NCI-H1694 treated with DMSO at 0.1 percent for 48 hours (cell line): ENCODE measurements at regions not wholly inside any gene's neighbourhood (a gene's known extent, or its start where the extent isn't known, plus 50 kb on each side); places are given as distances from the start of the nearest gene placed in this dataset.
"Not testable (repeated sequence)": the region's sequence is repeated elsewhere in the genome, so short reads cannot be mapped to it uniquely, and the experiment has no call there.

Experiments used
- DNase-seq: peaks from one replicate; lab custom pipeline; 2025; lab: John Stamatoyannopoulos, UW

- no peak for DNase-seq
These were observed 437.4 kb upstream of the UBE2E2 start for GRCh38 chr3:22765679-22766078.

DNA sequence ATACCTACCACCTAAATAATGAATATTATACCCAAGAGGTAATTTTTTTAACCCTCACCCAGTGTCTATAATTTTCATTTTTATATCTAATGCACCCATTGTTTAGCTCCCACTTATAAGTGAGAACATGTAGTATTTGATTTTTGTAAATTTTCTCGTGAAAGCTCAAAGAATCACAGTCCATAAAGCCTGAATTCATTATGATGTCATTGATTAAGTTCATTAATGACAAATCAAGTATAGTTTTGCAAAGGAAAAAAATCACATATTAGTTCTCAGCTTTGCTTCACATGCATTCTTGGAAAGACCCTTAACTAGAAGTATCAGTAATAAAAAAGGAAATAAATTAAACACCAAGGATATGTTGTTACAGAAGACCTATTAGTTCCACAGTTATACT lies 425.3 kb upstream of the UBE2E2 start:
- DNase-seq, result no peak

GRCh38 chr3:22779737-22780136 lies 423.4 kb upstream of the UBE2E2 start:
- no peak for DNase-seq

DNA sequence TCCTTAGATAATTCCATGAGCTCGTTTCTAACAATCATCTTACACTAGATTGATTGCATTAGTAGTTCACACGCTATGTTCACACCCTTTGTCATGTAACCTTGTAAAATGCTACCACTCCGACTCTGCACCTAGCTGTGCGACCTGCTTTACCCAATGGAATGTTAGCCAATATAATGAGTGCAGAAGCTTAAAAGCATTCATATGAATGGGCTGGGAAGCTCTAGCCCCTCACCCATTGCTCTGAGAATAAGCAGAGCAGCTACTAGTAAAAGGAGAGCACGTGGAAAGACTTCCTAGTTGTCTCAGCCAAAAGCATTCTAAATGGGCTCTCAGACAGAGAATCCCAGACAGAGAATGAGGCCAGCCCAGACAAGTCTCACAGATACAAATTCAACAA lies 410.6 kb upstream of the UBE2E2 start:
- no peak for DNase-seq

GRCh38 chr3:22795917-22796316 lies 407.2 kb upstream of the UBE2E2 start:
- no peak for DNase-seq

DNA sequence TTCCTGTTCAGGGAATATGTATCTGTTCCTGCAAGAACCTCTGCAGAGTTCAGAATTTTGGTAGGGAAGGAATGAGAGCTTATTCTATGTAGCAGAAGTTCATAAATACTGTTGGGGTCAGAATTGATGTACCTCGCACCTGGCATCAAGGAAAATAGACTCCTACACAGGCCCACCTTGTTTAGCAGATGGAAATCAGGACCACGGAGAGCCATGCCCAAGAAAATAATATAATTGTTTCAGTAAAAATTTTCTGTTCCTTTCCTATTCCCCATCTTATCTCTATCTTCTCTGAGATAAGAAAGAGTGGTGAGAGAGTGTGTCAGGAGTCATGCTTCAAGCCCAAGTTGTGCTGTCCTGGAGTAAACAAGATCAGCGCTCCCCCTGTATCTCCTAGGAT lies 404.7 kb upstream of the UBE2E2 start:
- no peak for DNase-seq

GRCh38 chr3:22819209-22819608 lies 383.9 kb upstream of the UBE2E2 start:
- DNase-seq, result no peak

DNA sequence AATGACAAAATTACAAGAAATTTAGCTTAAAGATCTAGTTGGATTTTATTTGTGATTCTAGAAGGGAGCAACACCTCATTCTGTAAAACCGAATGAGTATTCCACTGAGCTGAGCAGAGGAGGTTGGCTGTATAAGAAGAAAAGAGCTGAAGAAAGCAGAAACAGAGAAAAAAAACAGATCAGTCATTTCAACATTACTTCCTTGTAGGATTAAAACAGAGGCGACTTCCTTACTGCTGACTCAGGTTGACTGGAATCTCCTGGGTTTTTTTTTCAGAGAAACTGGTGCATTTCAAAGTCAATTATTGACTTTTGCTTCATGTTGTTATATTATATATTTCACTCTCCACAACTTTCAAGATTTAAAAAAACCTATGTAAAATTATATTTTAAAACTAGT lies 368.1 kb upstream of the UBE2E2 start:
- no peak for DNase-seq

DNA sequence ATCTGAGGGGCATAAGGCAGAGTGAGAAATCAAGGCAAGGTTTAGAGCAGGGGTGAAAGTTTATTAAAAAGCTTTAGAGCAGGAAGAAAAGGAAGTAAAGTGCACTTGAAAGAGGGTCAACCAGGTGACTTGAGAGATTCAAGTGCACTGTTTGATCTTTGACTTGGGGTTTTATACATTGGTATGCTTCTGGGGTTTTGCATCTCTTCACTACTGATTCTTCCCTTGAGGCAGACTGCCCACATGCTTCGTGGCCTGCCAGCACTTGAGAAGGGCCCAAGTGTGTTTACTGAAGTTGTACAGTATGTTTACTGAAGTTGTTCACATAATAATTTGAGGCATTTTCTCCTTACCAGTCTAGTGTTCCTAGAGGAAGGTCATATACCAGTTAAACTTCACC lies 367.0 kb upstream of the UBE2E2 start:
- DNase-seq, result no peak

DNA sequence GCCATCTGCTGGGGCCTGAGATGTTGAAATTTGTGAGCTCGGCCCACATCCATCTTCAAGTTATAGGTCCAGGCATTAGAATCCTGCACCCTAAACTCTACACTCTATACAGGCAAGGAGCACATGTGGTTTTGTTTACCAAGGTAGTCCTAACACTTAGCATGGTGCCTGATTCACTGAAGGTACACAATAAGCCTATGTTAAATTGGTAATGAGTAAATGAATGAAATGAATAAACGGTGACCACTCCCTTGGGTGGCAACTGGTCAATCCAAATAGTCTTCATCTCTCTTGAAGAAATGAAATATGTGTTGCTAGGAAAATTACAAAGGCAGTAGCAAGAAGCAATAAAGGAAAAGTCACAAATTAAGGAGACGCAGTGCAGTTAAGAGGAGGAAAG lies 359.3 kb upstream of the UBE2E2 start:
- DNase-seq, result no peak

DNA sequence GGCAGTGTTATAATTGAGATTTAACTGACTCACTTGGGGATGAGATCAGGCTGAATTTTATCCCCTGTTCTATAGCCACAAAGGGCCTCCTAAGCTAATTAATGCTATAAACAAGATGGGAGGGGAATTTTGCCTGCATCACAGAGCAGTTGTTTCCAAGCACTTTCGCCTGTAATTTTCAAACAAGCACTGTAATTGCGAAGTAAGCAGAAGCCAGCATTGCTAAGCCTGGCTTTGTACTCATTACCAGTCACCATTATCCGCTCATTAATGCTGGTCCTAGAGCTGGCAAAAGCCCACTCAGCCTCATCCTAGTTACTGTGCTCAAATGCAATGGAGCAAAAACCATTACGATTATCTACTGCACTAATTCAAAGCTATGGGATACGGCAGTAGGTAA lies 356.6 kb upstream of the UBE2E2 start:
- no peak for DNase-seq

DNA sequence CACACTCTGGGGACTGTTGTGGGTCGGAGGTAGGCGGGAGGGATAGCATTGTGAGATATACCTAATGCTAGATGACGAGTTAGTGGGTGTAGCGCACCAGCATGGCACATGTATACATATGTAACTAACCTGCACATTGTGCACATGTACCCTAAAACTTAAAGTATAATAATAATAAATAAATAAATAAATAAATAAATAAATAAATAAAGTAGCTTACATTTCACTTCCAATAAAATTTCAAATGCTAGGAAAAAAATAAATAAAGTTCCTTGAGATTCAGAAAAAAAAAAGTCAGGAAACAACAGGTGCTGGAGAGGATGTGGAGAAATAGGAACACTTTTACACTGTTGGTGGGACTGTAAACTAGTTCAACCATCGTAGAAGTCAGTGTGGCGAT lies 353.5 kb upstream of the UBE2E2 start:
- not testable (repeated sequence) for DNase-seq

DNA sequence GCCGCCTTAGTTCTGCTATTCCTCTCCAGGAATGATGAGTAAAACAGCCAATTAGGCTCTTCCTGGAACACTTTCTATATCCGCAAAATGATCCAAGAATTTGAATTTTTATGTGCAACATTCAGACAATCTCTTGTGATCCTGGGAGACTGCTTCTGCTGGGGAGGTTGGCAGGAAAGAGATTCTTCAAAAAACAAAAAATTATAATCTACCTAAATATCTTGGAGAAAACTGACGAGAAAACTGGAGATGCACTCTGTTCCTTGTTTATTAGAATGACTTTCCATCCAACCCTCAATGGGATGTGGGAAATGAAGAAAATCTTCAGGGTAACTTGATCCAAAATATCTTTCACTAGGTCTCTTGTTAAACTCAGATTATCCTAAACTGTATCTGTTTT lies 346.3 kb upstream of the UBE2E2 start:
- no peak for DNase-seq

- no peak for DNase-seq
These were observed 344.6 kb upstream of the UBE2E2 start for GRCh38 chr3:22858486-22858885.

GRCh38 chr3:22859618-22860017 lies 343.5 kb upstream of the UBE2E2 start:
- DNase-seq, result no peak

DNA sequence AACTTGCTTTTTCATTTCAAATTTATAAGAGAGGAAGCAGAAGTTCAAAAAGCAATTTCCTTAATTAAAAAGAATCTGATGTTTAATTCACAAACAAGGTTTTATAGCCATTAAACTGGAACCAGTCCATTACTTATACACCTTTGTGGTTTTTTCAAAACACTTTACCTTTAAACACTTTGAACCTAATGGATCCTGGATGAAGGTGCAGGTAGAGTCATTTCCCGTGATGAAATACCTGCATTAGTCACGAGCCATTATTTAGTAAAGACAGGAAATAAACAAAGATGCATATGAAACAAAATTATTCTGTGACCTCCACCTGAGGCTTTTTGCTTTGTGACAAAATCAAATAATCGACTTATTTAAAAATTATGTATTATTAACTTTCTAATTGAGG lies 341.7 kb upstream of the UBE2E2 start:
- DNase-seq, result no peak

DNA sequence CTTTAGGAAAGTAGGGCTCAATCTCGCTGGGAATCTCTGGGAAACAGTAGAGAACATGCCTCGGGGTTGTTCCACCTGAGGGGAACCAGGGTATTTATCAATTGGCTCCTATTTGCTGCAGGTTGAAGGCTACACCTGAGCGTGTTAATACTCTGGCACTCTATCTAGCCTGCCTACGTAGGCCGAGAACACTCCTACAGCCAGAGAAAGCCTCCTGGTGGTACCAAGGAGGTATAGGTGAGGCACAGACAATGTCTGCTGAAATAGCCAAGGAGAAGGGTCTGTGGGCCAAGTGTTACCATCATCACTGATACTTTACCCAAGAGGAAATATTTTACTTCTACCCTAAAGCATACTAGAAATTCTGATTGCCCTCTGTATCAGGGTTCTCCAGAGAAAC lies 341.0 kb upstream of the UBE2E2 start:
- DNase-seq, result no peak

GRCh38 chr3:22882834-22883233 lies 320.3 kb upstream of the UBE2E2 start:
- not testable (repeated sequence) for DNase-seq

GRCh38 chr3:22885039-22885438 lies 318.1 kb upstream of the UBE2E2 start:
- no peak for DNase-seq

DNA sequence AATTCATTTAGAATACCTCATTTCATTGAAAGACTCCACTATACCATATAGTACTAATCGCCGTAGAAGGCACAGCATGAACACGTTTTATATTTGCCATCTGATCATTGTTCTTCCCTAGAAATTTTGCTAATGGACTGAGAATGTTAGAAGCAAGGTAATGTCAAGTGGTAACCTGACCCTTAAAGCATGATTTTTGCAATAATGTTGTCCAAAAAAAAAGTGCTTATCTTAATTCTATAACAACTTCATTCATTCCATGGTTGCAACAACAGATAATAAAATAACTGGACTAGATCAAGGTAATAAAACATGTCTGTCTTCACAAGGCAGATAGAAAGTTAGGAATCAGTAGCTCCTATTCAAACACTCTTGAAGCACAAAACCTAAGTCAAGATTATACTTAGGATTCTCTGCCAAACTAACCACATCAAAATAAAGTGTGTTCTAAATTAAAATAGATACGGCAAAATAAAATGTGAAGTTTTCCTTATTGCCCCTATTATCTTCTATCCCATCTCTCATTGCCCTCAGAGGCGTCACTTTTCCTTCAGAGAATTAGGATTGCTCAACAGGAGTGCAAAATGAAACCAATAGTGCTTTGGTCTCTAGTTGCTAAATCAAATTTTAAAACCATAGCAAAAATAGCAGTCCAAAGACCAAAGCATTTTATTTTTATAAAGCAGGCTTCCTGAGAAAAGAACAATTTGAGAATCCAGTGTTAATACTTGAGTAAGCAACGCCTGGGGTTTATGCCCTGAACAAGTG lies 317.4 kb upstream of the UBE2E2 start:
- DNase-seq, result no peak

- DNase-seq, result no peak
These were observed 316.6 kb upstream of the UBE2E2 start for GRCh38 chr3:22886439-22887068.

DNA sequence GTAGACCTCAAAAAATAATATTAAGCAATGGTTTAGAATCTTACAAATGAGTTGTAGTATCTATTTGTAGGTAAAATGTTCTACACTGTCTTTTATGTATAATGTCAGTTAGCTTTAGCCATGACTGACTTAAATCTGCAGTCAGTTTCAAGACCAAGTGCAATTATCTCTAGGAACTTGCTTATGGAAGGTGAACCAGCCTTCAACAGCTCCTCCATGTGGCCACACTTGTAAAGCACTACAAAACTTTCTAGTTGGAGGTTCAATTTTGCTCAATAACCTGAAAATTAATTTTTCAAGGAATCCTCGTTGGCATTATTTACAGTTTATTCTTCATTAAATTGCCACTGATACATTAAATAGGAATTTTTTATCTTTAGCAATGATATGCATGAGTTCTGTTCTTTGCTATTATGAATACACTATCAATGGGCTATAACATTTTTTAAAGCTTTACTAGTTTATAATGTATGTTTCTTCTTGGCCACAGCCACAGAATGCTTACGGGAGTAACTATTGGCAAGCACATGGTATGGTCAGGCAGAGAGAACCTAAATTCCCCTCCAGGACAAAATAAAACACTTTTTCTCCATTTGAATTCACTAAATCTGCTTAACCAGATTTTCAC lies 315.3 kb upstream of the UBE2E2 start:
- no peak for DNase-seq

DNA sequence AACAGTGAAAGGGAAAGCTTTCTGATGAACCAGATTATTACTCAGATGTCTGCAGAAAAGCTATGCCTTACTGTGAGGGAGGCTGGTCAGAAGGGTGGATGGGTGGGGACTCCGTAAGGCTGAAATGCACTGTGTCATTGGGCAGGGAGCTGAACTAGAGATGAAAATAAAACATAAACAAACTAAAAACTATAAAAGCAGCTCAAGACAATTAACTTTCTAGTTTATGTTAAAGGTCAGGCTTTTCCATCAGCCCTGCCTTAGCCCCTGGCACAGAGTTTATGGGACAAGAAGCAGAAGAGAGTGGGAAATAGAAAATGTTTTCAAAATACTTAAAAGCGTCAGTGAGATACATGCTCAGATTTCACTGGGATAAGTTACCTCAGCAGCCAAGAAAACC lies 310.0 kb upstream of the UBE2E2 start:
- DNase-seq, result no peak
